ENCODE measurements at regions not wholly inside any gene's neighbourhood (a gene's known extent, or its start where the extent isn't known, plus 50 kb on each side); places are given as distances from the start of the nearest gene placed in this dataset.
"Not testable (repeated sequence)": the region's sequence is repeated elsewhere in the genome, so short reads cannot be mapped to it uniquely, and the experiment has no call there.

DNA sequence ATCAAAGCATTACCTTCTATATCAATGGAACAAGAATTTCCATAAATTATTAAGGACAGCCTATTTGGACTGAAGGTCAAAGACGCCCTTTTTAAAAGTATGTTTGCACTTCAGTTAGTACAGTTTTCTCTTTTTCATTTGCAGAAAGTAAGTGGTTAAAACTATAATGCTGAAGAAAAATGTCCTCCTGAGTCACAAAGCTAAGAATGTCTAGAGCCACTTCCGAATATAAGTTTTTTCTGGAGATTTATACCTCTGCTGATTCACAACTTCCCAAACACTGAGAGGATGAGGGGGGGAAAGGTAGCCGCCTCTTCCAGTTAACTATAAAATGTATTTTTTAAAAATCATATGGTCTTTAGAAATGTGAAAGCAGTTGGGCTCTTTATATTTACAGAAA, 84.9 kb downstream of the DUSP6 start:
- peak; percentile 91 for ATAC-seq
- no peaks in the 10 kb centered on the region for H3F3A ChIP-seq (ENCODE audit: low read length, unreplicated experiment)
- no peaks in the 10 kb centered on the region for H3K27me3 ChIP-seq (ENCODE audit: low read length)
- intact Hi-C loops (cut with micrococcal nuclease), result loop anchor here (1.0 to 10.0 kb wide), 3 partner anchors 79 to 215 kb away; no protein-coding TSS in a partner anchor
- no peaks in the 10 kb centered on the region for H3K36me3 ChIP-seq (ENCODE audit: low read depth, low read length)
- H3K79me2 ChIP-seq (ENCODE audit: low read length), result no peaks in the 10 kb centered on the region
- DNase-seq, result peak; percentile 53
- no peak overlapping the region for H3K9ac ChIP-seq (ENCODE audit: low read length)
- BruUV-seq (replicated peaks), result no TSS peak
- H3K4me3 ChIP-seq (ENCODE audit: low read length), result no peak overlapping the region
- H3K9me3 ChIP-seq (ENCODE audit: low read length), result no peaks in the 10 kb centered on the region
- peak overlapping the region; percentile 25; the same call in 1 of the 2 replicates for H3K4me2 ChIP-seq (ENCODE audit: low read length)
- H3K9me2 ChIP-seq (replicated peaks; ENCODE audit: low read length), result no peaks in the 10 kb centered on the region
- H3K27ac ChIP-seq (ENCODE audit: low read length), result 0 out of 2 replicates have a peak overlapping the region, but pooled peaks have one; percentile 5
- H3K4me1 ChIP-seq (ENCODE audit: insufficient read depth, low read length), result peaks cover 15% of the 10 kb centered on the region
- ChIA-PET CTCF (no interaction called here), POLR2A (ENCODE audit: unreplicated experiment) (no interaction called here)
- no peak overlapping the region for H2AFZ ChIP-seq (ENCODE audit: low read length)
- no peak for TF ChIP-seq EZH2 (IDR thresholded peaks at IDR 0.05; ENCODE audit: low read length, unreplicated experiment)
- TF ChIP-seq EZH2phosphoT487 (IDR thresholded peaks at IDR 0.05; ENCODE audit: borderline replicate concordance, low read length), result no peak
- TF ChIP-seq, protein P1, sequence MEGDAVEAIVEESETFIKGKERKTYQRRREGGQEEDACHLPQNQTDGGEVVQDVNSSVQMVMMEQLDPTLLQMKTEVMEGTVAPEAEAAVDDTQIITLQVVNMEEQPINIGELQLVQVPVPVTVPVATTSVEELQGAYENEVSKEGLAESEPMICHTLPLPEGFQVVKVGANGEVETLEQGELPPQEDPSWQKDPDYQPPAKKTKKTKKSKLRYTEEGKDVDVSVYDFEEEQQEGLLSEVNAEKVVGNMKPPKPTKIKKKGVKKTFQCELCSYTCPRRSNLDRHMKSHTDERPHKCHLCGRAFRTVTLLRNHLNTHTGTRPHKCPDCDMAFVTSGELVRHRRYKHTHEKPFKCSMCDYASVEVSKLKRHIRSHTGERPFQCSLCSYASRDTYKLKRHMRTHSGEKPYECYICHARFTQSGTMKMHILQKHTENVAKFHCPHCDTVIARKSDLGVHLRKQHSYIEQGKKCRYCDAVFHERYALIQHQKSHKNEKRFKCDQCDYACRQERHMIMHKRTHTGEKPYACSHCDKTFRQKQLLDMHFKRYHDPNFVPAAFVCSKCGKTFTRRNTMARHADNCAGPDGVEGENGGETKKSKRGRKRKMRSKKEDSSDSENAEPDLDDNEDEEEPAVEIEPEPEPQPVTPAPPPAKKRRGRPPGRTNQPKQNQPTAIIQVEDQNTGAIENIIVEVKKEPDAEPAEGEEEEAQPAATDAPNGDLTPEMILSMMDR (conservative IDR thresholded peaks at IDR 0.05; ENCODE audit: low read depth, low read length), result no peak
- H4K20me1 ChIP-seq (ENCODE audit: low read length), result no peaks in the 10 kb centered on the region

DNA sequence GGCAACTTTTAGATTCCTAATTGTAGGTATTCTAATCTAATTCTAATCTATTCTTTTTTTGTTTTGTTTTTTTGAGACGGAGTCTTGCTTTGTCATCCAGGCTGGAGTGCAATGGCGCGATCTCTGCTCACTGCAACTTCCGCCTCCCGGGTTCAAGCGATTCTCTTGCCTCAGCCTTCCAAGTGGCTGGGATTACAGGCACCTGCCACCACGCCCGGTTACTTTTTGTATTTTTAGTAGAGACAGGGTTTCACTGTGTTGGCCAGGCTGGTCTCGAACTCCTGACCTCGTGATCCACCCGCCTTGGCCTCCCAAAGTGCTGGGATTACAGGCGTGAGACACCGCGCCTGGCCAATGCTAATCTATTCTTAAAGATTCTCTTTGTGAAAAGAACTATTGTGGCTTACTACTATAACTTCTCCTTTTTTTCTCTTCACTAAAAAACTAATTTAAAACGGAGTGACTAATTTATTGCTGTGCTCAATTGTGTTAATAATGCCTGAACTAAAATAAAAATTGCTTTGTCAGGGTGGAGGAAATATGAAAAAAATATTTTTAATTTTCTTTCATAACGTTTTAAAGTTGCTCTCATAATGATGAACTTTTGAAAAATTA, 85.6 kb downstream of the DUSP6 start:
- Histone ChIP-seq H3K27ac (ENCODE audit: low read length) (0 out of 2 replicates have a peak overlapping the region, but pooled peaks have one; percentile 5), H3K4me1 (ENCODE audit: insufficient read depth, low read length) (peaks cover 22% of the 10 kb centered on the region), H3K4me2 (ENCODE audit: low read length) (peak overlapping the region; percentile 25; the same call in 1 of the 2 replicates)
- intact Hi-C loops (cut with micrococcal nuclease), result loop anchor here (1.0 to 10.0 kb wide), 3 partner anchors 80 to 214 kb away; no protein-coding TSS in a partner anchor
- H3K9ac ChIP-seq (ENCODE audit: low read length); H3F3A ChIP-seq (ENCODE audit: low read length, unreplicated experiment); POLR2A ChIA-PET (ENCODE audit: unreplicated experiment); H3K27me3 ChIP-seq (ENCODE audit: low read length); H3K9me2 ChIP-seq (replicated peaks; ENCODE audit: low read length); CTCF ChIA-PET; H3K9me3 ChIP-seq (ENCODE audit: low read length); H4K20me1 ChIP-seq (ENCODE audit: low read length); H3K79me2 ChIP-seq (ENCODE audit: low read length); DNase-seq; H2AFZ ChIP-seq (ENCODE audit: low read length); H3K36me3 ChIP-seq (ENCODE audit: low read depth, low read length); ATAC-seq; H3K4me3 ChIP-seq (ENCODE audit: low read length): not testable (repeated sequence)
- BruUV-seq (replicated peaks), result TSS peak; percentile 53

DNA sequence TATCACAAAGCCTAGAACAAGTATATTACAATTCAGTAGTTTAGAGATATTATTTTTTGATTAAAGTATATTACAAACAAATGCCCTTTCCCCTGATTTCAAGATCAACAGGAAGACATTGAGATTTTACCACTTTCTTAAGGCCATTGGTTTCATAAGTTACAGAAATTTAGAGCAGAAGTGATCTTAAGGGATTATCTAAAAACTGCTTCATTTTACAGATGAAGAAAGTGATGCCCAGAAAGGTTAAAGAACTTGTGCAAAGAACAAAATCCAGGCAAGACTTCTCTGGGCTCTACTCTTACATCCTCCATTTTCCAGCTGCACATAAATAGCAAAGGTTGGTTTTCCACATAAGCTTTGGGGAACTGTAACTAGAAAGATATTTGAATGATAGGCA, 87.5 kb downstream of the DUSP6 start:
- Histone ChIP-seq H3K36me3 (ENCODE audit: low read depth, low read length) (no peaks in the 10 kb centered on the region), H3K27ac (ENCODE audit: low read length) (no peak overlapping the region), H3K4me1 (ENCODE audit: insufficient read depth, low read length) (peaks cover 25% of the 10 kb centered on the region), H2AFZ (ENCODE audit: low read length) (no peak overlapping the region), H4K20me1 (ENCODE audit: low read length) (no peaks in the 10 kb centered on the region), H3F3A (ENCODE audit: low read length, unreplicated experiment) (no peaks in the 10 kb centered on the region), H3K79me2 (ENCODE audit: low read length) (no peaks in the 10 kb centered on the region), H3K4me2 (ENCODE audit: low read length) (no peak overlapping the region), H3K27me3 (ENCODE audit: low read length) (no peaks in the 10 kb centered on the region), H3K9me2 (replicated peaks; ENCODE audit: low read length) (no peaks in the 10 kb centered on the region), H3K4me3 (ENCODE audit: low read length) (no peak overlapping the region), H3K9me3 (ENCODE audit: low read length) (no peaks in the 10 kb centered on the region), H3K9ac (ENCODE audit: low read length) (no peak overlapping the region)
- intact Hi-C loops (cut with micrococcal nuclease), result loop anchor here (5.0 to 10.0 kb wide), 2 partner anchors 200 to 213 kb away; no protein-coding TSS in a partner anchor
- TF ChIP-seq, protein P1 (conservative IDR thresholded peaks at IDR 0.05; ENCODE audit: low read depth, low read length), result no peak
- TF ChIP-seq EZH2phosphoT487 (IDR thresholded peaks at IDR 0.05; ENCODE audit: borderline replicate concordance, low read length) (no peak), EZH2 (IDR thresholded peaks at IDR 0.05; ENCODE audit: low read length, unreplicated experiment) (no peak)
- ChIA-PET CTCF (no interaction called here), POLR2A (ENCODE audit: unreplicated experiment) (no interaction called here)
- DNase-seq (no peak), ATAC-seq (no peak)
- no TSS peak for BruUV-seq (replicated peaks)
